ENCODE measurements at regions not wholly inside any gene's neighbourhood (a gene's known extent, or its start where the extent isn't known, plus 50 kb on each side); places are given as distances from the start of the nearest gene placed in this dataset.
"Not testable (repeated sequence)": the region's sequence is repeated elsewhere in the genome, so short reads cannot be mapped to it uniquely, and the experiment has no call there.

DNA sequence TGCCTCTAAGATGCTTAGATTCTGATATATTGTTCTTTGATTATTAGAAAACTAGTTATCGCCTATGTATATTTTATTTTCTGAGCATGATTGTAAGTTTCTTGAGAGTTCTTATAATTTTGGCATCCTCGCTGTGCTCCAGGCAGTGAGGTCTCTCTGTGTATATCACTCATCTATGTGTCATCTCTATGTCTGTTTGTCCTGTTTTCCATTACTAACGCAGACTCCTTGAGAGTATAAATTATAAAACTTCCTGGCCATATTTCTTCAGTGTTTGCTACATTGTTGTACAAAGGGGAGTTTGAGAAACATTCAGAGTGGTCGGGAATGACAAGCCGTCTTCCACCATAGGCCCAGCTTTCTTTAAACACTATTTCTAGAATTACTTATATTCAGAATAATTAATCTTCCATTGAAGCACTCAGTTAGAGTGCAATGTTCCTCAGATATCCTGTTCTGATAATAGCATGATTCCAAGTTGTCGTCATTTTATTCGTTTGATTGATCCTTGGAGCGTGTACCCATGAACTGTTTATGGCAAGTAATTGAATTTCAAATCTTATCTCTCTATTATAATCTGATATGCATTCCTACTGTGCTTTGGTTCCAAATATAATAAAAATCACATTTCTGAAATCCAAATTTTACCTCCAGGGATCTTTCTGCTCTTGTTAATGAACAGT, 206.6 kb downstream of the BAMBI start:
- TF ChIP-seq, protein P1, sequence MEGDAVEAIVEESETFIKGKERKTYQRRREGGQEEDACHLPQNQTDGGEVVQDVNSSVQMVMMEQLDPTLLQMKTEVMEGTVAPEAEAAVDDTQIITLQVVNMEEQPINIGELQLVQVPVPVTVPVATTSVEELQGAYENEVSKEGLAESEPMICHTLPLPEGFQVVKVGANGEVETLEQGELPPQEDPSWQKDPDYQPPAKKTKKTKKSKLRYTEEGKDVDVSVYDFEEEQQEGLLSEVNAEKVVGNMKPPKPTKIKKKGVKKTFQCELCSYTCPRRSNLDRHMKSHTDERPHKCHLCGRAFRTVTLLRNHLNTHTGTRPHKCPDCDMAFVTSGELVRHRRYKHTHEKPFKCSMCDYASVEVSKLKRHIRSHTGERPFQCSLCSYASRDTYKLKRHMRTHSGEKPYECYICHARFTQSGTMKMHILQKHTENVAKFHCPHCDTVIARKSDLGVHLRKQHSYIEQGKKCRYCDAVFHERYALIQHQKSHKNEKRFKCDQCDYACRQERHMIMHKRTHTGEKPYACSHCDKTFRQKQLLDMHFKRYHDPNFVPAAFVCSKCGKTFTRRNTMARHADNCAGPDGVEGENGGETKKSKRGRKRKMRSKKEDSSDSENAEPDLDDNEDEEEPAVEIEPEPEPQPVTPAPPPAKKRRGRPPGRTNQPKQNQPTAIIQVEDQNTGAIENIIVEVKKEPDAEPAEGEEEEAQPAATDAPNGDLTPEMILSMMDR (IDR thresholded peaks at IDR 0.05; ENCODE audit: low read depth, low read length), result no peak
- no peak overlapping the region for H3K4me3 ChIP-seq (ENCODE audit: low read depth, low read length)
- in situ Hi-C loops (cut with HindIII; ENCODE audit: low sequenced_read_pairs), result no loop called here
- DNase-seq (ENCODE audit: low read depth, low spot score), result no peak

DNA sequence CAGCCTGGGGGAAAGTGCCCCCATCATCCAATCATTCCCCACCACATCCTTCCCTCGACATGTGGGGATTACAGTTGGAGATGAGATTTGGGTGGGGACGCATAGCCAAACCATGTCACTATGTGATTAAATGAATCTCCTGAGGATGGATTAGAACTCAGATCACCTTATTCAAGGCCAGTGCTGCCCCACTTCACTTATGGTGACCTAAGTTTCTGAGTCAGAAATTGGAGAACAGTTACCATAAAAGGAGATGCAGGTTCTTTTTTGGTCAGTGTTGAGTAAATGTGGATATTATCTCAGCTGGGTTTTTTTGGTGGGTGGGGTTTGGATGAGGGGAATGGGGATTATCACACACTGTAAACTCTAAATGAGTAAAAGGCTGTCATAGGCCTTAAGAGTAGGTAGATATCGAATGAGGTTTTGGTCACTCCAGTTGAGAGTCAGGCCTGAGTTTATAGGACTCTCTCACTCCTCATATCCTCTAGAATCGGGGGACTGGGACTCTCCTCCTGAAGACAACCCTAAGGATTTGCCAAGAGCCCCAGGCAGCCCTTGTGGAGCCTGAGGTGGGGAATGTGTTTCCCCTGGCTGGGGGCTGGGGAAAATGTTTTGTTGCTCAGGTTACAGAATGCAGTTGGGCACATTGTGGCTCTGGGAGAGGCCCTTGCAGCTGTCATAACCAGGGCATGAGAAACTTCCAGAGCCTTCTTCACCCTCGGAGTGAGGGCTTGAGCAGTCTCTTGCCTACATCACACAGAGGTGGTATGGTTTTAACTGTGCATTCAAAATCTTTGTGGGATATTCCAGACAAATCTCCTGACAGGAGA, 213.0 kb downstream of the BAMBI start:
- no peak for DNase-seq (ENCODE audit: low read depth, low spot score)
- H3K4me3 ChIP-seq (ENCODE audit: low read depth, low read length), result no peak overlapping the region
- TF ChIP-seq, protein P1 (IDR thresholded peaks at IDR 0.05; ENCODE audit: low read depth, low read length), result no peak
- in situ Hi-C loops (cut with HindIII; ENCODE audit: low sequenced_read_pairs), result no loop called here

DNA sequence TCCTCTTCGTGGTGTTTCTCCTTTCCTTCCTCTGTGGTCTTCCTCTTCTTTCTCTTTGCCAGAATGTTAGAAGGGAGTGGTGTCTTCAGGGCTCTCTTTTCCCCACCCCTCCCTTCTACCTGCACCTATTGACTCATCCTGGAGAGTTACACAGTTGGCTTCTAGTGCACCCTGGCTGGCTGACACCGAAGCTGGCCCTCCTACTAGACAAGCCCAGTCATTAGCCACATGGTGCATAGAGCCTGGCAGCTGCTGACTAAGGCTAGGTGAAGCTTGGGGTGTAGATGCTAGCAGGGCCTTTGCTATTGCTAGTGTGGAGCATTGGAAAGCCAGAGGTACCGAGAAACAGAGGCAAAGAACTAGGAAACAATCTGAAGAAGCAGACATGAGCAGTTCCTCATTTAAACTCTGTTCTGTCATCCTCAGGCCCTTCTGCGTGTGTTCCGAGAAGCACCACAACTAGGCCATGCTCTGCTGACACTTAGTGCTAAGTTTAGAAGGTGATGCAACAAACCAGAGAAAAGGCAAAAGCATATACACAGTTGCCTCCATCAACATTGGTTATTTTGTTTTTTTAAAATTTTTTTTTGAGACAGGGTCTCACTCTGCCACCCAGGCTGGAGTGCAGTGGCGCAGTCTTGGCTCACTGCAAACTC, 213.9 kb downstream of the BAMBI start:
- no peak overlapping the region for H3K4me3 ChIP-seq (ENCODE audit: low read depth, low read length)
- no peak for DNase-seq (ENCODE audit: low read depth, low spot score)
- in situ Hi-C loops (cut with HindIII; ENCODE audit: low sequenced_read_pairs), result no loop called here
- TF ChIP-seq, protein P1 (IDR thresholded peaks at IDR 0.05; ENCODE audit: low read depth, low read length), result no peak

DNA sequence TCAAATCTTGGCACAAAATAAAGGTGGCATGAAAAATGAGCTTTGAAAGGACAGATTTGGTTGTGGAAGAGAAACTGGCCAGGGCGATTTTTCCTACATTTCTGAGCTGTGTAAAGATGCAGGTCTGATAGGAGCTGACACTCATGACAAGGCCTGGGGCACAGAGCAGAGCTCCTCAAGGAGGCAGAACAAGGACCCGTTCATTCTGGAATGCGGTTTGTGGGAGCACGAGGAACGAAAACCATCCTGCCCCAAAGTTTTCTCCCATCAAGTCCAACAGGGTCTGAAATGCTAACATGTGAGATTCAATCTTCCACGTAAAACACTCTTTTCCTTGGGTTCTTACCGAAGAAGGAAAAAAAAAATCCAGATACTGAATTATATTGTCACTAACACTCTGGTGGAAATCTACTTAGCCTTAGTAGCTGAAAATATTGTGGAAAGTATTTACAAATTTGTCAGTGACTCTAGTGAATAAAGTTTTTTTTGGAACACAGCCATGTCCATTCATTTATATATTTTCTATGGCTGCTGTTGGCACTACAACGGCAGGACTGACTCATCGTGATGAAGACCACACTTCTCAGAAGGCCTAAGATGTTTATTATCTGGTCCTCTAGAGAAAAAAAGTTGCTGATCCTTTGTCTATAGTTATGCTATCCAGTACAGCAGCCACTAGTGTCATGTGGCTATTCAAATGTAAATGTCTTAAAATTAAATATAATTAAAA, 215.7 kb downstream of the BAMBI start:
- TF ChIP-seq, protein P1 (IDR thresholded peaks at IDR 0.05; ENCODE audit: low read depth, low read length), result no peak
- no peak overlapping the region for H3K4me3 ChIP-seq (ENCODE audit: low read depth, low read length)
- peak; percentile 59 for DNase-seq (ENCODE audit: low read depth, low spot score)
- in situ Hi-C loops (cut with HindIII; ENCODE audit: low sequenced_read_pairs), result no loop called here

DNA sequence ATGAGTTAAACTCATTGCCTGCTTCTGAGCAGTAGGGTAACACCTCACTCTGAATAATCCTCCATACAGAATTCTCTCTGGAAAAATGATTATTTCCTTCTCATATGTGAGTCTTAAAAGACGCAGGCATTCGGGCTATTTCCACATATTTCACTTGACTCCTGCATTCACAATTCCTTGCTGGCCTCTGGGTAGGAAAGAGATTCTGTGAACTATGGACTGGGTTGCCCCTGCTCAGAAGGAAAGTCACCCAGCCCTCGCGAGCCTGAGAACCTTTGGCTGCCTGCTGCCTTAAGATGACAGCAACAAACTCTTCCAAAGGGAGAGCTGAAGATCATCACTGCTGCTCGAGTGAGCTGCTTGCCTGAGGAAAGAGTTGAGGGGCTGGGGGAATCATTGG, 216.8 kb downstream of the BAMBI start:
- no peak for DNase-seq (ENCODE audit: low read depth, low spot score)
- TF ChIP-seq, protein P1 (IDR thresholded peaks at IDR 0.05; ENCODE audit: low read depth, low read length), result no peak
- no peak overlapping the region for H3K4me3 ChIP-seq (ENCODE audit: low read depth, low read length)
- in situ Hi-C loops (cut with HindIII; ENCODE audit: low sequenced_read_pairs), result no loop called here

DNA sequence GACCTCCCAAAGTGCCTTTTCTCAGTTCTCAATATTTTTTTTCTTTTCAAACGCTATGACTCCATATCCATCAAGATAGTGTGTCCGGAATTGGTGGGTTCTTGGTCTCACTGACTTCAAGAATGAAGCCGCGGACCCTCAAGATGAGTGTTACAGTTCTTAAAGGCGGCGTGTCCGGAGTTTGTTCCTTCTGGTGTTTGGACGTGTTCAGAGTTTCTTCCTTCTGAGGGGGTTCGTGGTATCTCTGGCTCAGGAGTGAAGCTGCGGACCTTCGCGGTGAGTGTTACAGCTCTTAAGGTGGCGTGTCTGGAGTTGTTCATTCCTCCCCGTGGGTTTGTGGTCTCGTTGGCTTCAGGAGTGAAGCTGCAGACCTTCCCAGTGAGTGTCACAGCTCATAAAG, 218.3 kb downstream of the BAMBI start:
- in situ Hi-C loops (cut with HindIII; ENCODE audit: low sequenced_read_pairs); H3K4me3 ChIP-seq (ENCODE audit: low read depth, low read length); DNase-seq (ENCODE audit: low read depth, low spot score): not testable (repeated sequence)

DNA sequence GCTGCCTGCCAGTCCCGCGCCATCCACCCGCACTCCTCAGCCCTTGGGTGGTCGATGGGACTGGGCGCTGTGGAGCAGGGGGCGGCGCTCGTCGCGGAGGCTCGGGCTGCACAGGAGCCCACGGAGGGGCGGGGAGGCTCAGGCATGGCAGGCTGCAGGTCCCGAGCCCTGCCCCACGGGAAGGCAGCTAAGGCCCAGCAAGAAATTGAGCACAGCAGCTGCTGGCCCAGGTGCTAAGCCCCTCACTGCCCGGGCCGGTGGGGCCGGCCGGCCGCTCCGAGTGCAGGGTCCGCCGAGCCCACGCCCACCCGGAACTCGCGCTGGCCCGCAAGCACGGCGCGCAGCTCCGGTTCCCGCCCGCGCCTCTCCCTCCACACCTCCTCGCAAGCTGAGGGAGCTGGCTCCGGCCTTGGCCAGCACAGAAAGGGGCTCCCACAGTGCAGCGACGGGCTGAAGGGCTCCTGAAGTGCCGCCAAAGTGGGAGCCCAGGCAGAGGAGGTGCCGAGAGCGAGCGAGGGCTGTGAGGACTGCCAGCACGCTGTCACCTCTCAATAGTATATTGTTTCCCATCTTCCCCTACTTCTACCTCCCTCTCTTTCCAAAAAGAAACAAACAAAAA, 219.6 kb downstream of the BAMBI start:
- H3K4me3 ChIP-seq (ENCODE audit: low read depth, low read length); DNase-seq (ENCODE audit: low read depth, low spot score); in situ Hi-C loops (cut with HindIII; ENCODE audit: low sequenced_read_pairs): not testable (repeated sequence)
